ENCODE measurements at regions not wholly inside any gene's neighbourhood (a gene's known extent, or its start where the extent isn't known, plus 50 kb on each side); places are given as distances from the start of the nearest gene placed in this dataset.
"Not testable (repeated sequence)": the region's sequence is repeated elsewhere in the genome, so short reads cannot be mapped to it uniquely, and the experiment has no call there.

DNA sequence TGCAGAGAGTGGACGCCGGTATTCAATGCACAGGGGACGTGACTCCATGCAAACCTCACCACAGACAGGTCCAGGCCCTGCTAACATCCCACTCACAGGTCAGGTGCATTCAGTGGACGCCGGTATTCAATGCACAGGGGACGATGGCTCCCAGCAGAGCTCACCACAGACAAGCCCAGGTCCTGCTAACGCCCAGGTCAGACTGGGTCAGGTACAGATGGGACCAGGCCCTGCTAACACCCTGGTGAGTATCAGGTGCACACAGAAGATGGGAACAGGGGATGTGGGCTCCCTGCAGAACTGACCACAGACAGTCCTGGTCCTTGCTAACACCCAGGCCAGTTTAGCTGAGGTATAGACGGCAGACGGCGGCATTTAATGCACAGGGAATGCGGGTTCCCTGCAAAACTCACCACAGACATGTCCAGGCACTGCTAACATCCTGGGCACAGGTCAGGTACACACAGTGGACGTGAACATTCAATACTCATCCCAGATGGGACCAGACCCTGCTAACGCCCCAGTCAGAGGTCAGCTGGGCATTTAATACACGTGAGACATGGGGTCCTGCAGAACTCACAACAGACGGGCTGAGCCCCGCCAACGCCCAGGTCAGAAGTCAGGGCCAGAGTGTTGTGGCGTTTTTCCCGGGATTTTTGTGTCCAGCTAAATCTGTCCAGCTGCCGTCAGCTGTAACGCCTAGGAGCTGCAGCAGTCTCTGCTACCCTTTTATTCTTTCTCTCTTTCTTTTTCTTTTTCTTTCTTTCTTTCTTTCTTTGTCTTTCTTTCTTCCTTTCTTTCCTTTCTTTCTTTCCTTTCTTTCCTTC is 99.2 kb downstream of the SHOX start:
- DNase-seq (ENCODE audit: low read depth) (no peak), FAIRE-seq (no peak)
- H3K4me3 ChIP-seq (ENCODE audit: insufficient read depth, low read depth, low read length): no peak overlapping the region
- no peak overlapping the region for H3K4me2 ChIP-seq (ENCODE audit: low read length)
- no peaks in the 10 kb centered on the region for H3K27me3 Mint-ChIP-seq (ENCODE audit: low read depth, unreplicated experiment)
- no peaks in the 10 kb centered on the region for H3K27me3 ChIP-seq (ENCODE audit: insufficient read depth, low read length)
- no peak overlapping the region for H3K9ac ChIP-seq (ENCODE audit: low read length)
- H3K79me2 ChIP-seq (ENCODE audit: insufficient read depth, low read length): no peaks in the 10 kb centered on the region
- TF ChIP-seq, protein P1, sequence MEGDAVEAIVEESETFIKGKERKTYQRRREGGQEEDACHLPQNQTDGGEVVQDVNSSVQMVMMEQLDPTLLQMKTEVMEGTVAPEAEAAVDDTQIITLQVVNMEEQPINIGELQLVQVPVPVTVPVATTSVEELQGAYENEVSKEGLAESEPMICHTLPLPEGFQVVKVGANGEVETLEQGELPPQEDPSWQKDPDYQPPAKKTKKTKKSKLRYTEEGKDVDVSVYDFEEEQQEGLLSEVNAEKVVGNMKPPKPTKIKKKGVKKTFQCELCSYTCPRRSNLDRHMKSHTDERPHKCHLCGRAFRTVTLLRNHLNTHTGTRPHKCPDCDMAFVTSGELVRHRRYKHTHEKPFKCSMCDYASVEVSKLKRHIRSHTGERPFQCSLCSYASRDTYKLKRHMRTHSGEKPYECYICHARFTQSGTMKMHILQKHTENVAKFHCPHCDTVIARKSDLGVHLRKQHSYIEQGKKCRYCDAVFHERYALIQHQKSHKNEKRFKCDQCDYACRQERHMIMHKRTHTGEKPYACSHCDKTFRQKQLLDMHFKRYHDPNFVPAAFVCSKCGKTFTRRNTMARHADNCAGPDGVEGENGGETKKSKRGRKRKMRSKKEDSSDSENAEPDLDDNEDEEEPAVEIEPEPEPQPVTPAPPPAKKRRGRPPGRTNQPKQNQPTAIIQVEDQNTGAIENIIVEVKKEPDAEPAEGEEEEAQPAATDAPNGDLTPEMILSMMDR (IDR thresholded peaks at IDR 0.05; ENCODE audit: insufficient read depth, low read depth, low read length): no peak
- no peak for TF ChIP-seq EZH2 (IDR thresholded peaks at IDR 0.05; ENCODE audit: insufficient read depth, low read length)
- H3K9me3 ChIP-seq (ENCODE audit: insufficient read depth, low read depth, low read length): peaks cover 5% of the 10 kb centered on the region
- no peak overlapping the region for H2AFZ ChIP-seq (ENCODE audit: low read depth, low read length)
- H3K4me1 ChIP-seq (ENCODE audit: insufficient read depth, low read length): no peaks in the 10 kb centered on the region
- no peak overlapping the region for H3K27ac ChIP-seq (ENCODE audit: low read depth, low read length)
- no peak overlapping the region for H3K27ac Mint-ChIP-seq (ENCODE audit: unreplicated experiment)
- no peaks in the 10 kb centered on the region for H3K36me3 ChIP-seq (ENCODE audit: insufficient read depth, low read length)
- H3K36me3 Mint-ChIP-seq (ENCODE audit: low read depth, unreplicated experiment): no peaks in the 10 kb centered on the region
- peaks cover 3% of the 10 kb centered on the region for H3K9me3 Mint-ChIP-seq (ENCODE audit: unreplicated experiment)
- H3K4me1 Mint-ChIP-seq (ENCODE audit: low read depth, unreplicated experiment): no peaks in the 10 kb centered on the region
- H3K4me3 Mint-ChIP-seq (ENCODE audit: unreplicated experiment): no peak overlapping the region
- H4K20me1 ChIP-seq (ENCODE audit: insufficient read depth, low read length): no peaks in the 10 kb centered on the region

DNA sequence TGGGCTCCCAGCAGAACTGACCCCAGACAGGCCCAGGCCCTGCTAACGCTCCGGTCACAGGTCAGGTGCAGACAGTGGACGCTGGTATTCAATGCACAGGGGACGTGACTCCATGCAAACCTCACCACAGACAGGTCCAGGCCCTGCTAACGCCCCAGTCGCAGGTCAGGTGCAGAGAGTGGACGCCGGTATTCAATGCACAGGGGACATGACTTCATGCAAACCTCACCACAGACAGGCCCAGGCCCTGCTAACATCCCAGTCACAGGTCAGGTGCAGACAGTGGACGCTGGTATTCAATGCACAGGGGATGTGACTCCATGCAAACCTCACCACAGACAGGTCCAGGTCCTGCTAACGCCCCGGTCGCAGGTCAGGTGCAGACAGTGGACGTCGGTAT is 98.5 kb downstream of the SHOX start:
- not testable (repeated sequence) for H3K9ac ChIP-seq (ENCODE audit: low read length); H3K27ac Mint-ChIP-seq (ENCODE audit: unreplicated experiment); H3K36me3 ChIP-seq (ENCODE audit: insufficient read depth, low read length); H3K27me3 ChIP-seq (ENCODE audit: insufficient read depth, low read length); H3K4me3 Mint-ChIP-seq (ENCODE audit: unreplicated experiment); H3K4me1 ChIP-seq (ENCODE audit: insufficient read depth, low read length); H3K27me3 Mint-ChIP-seq (ENCODE audit: low read depth, unreplicated experiment); H3K9me3 Mint-ChIP-seq (ENCODE audit: unreplicated experiment); H3K79me2 ChIP-seq (ENCODE audit: insufficient read depth, low read length); FAIRE-seq; H3K4me3 ChIP-seq (ENCODE audit: insufficient read depth, low read depth, low read length); H3K36me3 Mint-ChIP-seq (ENCODE audit: low read depth, unreplicated experiment); H2AFZ ChIP-seq (ENCODE audit: low read depth, low read length); DNase-seq (ENCODE audit: low read depth); H3K4me1 Mint-ChIP-seq (ENCODE audit: low read depth, unreplicated experiment); H3K27ac ChIP-seq (ENCODE audit: low read depth, low read length); H3K4me2 ChIP-seq (ENCODE audit: low read length); H4K20me1 ChIP-seq (ENCODE audit: insufficient read depth, low read length)
- peaks cover 10% of the 10 kb centered on the region for H3K9me3 ChIP-seq (ENCODE audit: insufficient read depth, low read depth, low read length)

- H3K4me1 Mint-ChIP-seq (ENCODE audit: low read depth, unreplicated experiment); H3K27me3 Mint-ChIP-seq (ENCODE audit: low read depth, unreplicated experiment); H3K4me2 ChIP-seq (ENCODE audit: low read length); H4K20me1 ChIP-seq (ENCODE audit: insufficient read depth, low read length); H3K4me3 Mint-ChIP-seq (ENCODE audit: unreplicated experiment); H3K4me1 ChIP-seq (ENCODE audit: insufficient read depth, low read length); FAIRE-seq; H3K4me3 ChIP-seq (ENCODE audit: insufficient read depth, low read depth, low read length); H3K9me3 Mint-ChIP-seq (ENCODE audit: unreplicated experiment); H3K79me2 ChIP-seq (ENCODE audit: insufficient read depth, low read length); H3K9ac ChIP-seq (ENCODE audit: low read length); H3K27me3 ChIP-seq (ENCODE audit: insufficient read depth, low read length); DNase-seq (ENCODE audit: low read depth); H3K27ac Mint-ChIP-seq (ENCODE audit: unreplicated experiment); H3K36me3 ChIP-seq (ENCODE audit: insufficient read depth, low read length); H2AFZ ChIP-seq (ENCODE audit: low read depth, low read length); H3K36me3 Mint-ChIP-seq (ENCODE audit: low read depth, unreplicated experiment); H3K27ac ChIP-seq (ENCODE audit: low read depth, low read length): not testable (repeated sequence)
- H3K9me3 ChIP-seq (ENCODE audit: insufficient read depth, low read depth, low read length): peaks cover 11% of the 10 kb centered on the region
Measured at GRCh38 chrX:728639-729038, 98.0 kb downstream of the SHOX start.
